G401.6 (cell line): ENCODE measurements at regions not wholly inside any gene's neighbourhood (a gene's known extent, or its start where the extent isn't known, plus 50 kb on each side); places are given as distances from the start of the nearest gene placed in this dataset.
"Not testable (repeated sequence)": the region's sequence is repeated elsewhere in the genome, so short reads cannot be mapped to it uniquely, and the experiment has no call there.

ENCODE experiments used
- FAIRE-seq: peaks from 2 replicates; lab custom pipeline; 2012; peaks lifted over from hg19 to GRCh38; lab: Jason Lieb, UNC

- FAIRE-seq: no peak
These were observed 273.2 kb upstream of the PAPPA start for GRCh38 chr9:115880221-115880885.

DNA sequence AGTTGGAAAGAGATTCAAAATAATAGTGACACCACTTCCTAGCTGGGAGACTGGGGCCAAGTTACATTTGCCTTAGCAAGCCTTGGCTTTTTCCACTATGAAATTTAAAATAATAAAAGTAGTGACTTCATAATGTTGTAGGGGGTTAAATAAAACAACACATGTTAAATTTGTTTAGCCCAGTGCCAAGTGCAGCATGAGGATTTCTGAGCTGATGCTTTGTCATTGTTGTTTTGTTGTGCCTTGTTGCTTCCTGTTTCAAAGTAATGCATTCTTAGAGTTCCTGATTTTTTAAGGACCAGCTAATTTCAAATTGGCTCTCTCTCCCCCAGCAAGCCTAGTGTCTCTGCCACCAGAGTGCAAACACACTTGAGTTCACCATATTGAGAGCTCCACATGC is 270.7 kb upstream of the PAPPA start:
- FAIRE-seq: no peak

DNA sequence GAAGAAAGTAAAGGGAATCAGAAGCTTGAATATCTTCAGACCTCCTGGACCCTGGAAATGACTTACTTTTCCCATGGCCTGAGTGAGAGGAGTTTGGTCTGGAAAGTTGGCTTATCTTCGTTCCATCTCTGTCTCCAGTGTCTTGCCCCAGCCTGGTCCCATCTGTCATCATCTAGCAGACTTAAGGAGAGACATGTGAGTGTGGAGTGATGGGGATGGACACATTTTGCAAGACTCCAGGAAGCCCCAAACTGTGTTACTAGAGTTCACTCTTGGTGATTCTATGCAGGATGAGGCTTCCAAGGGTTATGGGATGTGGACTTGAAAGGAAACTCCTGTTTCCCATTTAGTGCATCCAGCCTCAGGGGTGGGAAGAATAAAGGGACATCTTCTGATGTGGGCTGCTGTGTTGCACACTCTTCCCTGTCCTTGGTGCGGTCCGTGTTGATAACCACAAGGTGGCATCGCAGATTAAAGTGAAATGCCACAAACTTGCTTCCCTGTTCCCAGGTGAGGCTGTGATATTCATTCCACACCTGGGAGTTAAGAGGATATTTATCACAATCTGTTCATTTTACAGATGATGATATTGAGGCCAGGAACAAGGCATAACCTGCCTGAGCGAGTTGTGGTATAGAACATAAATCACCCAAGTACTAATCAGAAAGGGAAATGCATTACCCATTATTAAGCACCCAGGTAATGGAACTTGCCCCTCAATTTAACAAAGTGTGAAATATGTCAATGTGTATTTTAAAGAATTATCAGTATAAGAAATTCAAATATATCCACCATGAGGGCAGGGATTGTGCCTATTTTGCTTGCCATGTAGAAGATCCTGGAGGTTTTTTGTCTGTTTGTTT is 269.9 kb upstream of the PAPPA start:
- FAIRE-seq: no peak

- FAIRE-seq: no peak
These were observed 268.7 kb upstream of the PAPPA start for GRCh38 chr9:115884846-115885245.

- no peak for FAIRE-seq
These were observed 265.5 kb upstream of the PAPPA start for GRCh38 chr9:115888131-115888530.

GRCh38 chr9:115891929-115892328 is 261.7 kb upstream of the PAPPA start:
- no peak for FAIRE-seq

DNA sequence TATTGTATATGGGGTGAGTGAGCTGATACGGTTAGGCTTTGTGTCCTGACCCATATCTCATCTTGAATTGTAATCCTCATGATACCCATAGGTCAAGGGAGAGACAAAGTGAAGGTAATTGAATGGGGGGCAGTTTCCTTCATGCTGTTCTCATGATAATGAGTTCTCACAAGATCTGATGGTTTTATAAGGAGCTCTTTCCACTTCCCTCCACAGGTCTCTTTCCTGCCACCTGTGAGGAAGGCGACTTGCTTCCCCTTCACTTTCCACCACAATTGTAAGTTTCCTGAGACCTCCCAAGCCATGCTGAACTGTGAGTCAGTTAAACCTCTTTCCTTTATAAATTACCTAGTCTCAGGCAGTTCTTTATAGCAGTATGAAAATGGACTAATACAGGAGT is 255.1 kb upstream of the PAPPA start:
- not testable (repeated sequence) for FAIRE-seq

DNA sequence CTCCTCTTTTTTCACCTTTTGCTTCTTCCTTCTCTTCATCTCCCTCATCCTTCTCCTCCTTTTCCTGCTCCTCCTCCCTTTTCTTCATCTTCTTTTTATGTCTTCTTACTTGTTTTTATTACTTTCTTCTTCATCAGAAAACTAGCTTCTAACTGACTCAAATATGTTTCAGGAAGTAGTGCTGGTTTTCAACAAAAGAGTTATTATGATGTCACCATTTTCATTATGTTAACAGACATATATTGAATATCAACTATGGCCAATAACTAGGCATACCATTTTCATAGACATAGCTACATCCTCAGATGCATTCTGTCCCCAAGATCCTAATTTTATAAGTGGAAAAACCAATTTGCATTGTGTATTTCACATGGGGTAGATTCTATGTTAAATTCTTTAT is 252.9 kb upstream of the PAPPA start:
- FAIRE-seq: no peak

- FAIRE-seq: no peak
These were observed 242.6 kb upstream of the PAPPA start for GRCh38 chr9:115910959-115911358.

GRCh38 chr9:115912086-115912485 is 241.5 kb upstream of the PAPPA start:
- no peak for FAIRE-seq

- no peak for FAIRE-seq
These were observed 239.9 kb upstream of the PAPPA start for GRCh38 chr9:115913696-115914095.

DNA sequence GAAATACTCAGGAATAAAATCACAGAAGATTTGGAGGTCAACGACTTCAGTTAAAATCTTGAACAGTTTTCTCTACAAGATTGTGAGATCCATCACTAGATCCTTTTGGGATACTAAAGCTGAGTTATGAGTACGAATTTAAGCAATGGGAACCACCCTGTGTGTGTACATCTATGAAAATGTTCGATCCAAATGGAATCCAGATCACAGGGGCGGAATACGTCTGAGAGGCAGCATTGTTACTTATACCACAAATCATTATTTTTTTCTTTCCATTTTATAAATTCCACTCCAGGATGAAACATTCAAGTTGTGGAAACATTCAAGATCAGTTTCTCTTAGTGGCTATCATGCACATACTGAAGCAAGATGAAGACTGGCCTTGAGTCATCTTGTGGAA is 239.3 kb upstream of the PAPPA start:
- no peak for FAIRE-seq

DNA sequence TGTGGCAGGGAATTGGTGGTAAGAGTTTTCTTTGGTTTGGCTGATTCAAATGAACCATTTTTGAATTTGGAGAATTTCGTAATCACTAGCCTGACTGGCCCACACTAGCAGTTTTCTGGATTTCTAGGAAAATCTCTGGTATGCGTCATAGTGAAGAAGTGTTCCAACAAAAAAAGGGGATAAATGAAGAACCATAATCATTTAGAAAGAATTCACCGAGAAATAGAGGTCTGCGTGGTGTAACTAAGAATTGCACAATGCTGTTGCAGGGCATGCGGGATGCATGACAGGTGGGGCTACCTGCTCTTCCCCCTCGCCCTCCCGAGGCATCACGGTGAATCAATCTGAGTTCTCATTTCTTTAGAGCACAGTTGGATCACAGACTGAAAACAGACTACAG is 232.3 kb upstream of the PAPPA start:
- FAIRE-seq: no peak

DNA sequence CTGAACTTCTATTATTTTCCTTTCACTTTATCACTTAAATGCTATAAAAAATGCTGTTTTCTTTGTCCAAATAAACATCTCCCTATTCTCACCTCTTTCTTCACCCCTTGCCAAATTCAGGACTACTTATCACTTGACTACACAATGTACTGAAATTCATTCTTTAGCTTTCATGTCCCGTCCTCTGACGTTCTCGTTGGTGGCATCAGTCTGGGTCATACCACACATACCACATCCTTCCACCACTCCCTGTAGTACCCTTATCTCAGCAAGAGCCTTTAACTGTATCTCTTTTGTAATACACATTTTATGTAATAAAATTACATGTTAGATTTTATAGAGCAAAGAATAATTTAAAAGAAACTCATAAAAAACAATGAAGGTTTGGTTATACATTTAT is 231.1 kb upstream of the PAPPA start:
- FAIRE-seq: no peak

GRCh38 chr9:115923410-115923809 is 230.2 kb upstream of the PAPPA start:
- FAIRE-seq: no peak

GRCh38 chr9:115923903-115924668 is 229.5 kb upstream of the PAPPA start:
- FAIRE-seq: no peak

GRCh38 chr9:115924669-115924987 is 229.0 kb upstream of the PAPPA start:
- no peak for FAIRE-seq

DNA sequence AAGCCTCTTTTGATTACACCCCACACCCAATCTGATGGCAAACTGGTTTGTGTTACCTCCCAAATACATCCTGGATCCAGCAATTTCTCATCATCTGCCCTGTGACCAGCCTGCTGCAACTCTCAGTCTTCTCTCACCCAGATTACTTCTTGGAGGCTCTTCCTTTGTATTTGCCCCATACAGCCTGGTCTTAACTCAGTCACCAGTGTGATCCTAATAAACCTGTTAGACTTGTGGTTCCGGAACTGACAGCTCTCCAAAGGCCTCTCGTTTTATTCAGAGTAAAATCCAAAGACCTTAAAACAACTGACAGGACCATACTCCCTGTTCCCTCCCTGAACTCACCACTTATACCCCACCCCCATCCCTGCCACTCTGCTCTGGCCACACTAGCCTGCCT is 228.2 kb upstream of the PAPPA start:
- FAIRE-seq: no peak

DNA sequence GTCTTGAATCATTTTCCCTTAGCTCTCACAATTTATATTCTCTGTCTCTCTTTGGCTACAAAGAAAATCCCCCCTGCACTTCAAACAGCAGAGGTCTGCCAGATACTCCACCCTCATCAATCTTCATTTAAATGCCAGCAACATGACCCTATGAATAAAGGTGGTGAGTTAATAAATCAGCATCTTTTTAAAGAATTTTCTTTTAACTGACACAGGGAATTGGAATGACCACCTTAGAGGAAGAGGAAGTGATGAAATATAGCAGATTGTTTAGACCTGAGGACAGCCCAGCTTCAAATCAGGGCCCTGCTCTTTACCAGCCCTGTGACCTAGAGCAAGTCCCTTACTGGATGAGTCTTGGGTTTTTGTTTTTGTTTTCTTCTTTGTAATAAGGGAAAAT is 223.1 kb upstream of the PAPPA start:
- FAIRE-seq: no peak

GRCh38 chr9:115938479-115938878 is 215.1 kb upstream of the PAPPA start:
- FAIRE-seq: no peak

GRCh38 chr9:115939065-115939765 is 214.4 kb upstream of the PAPPA start:
- FAIRE-seq: no peak

DNA sequence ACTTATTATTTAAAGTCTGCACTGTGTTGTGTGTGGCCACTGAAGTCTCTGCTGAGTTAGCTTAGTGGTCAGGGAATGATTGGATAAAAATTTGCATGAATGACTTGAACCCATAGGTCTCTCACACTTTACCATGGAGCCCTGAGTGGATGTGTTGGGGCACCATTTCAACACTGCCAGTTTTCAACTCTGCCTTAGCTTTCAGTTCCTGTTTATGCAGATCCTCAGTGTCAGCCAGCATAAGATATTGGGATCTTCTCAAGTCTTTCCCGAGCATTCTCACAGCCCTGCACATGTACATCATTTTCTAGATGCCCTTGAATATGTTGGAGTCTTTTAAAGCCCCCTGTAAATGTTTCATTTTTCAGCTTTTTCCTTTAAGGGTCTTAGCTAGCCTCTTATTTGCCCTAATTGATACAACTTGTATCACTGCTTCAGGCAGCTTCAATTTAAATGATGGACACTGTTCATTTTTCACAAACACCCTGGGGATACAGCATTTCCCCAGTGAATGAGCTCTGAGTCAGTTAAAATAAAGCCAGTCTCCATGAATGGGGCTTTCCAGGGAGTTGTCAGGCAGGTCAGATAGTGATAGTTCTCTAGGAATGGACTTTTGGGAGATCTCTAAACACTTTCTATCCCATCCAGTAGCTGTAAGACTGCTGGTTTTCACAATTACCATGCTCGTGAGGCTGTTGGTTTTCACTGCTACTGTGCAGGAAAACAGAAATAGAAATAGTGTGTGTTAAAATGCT is 211.9 kb upstream of the PAPPA start:
- no peak for FAIRE-seq
